Tibial artery (tissue), 4 donors: ENCODE measurements at regions not wholly inside any gene's neighbourhood (a gene's known extent, or its start where the extent isn't known, plus 50 kb on each side); places are given as distances from the start of the nearest gene placed in this dataset.

ENCODE experiments used
- DNase-seq, 2 donors: peaks; one replicate each; pipeline ENCODE4 v3.0.0-alpha.2; 2019
- H3K27ac ChIP-seq, 2 donors: fragments of 200-600 bp; sonication (generic) in 1 of 2; 1 replicate in 1 of 2; 2 replicates in 1 of 2; pipeline ENCODE4 v1.5.1; 2018 to 2019; ENCODE audit warnings: mild to moderate bottlenecking in 1 of 2
- H3K27me3 ChIP-seq, 2 donors: fragments of 200-600 bp; sonication (generic) in 1 of 2; one replicate each; pipeline versions ENCODE4 v1.5.1 to v1.6.0; 2016 to 2019
- H3K36me3 ChIP-seq, 3 donors: fragments of 200-600 bp; sonication (generic) in 2 of 3; one replicate each; pipeline ENCODE4 v1.5.1; 2016 to 2019; ENCODE audit warnings: mild to moderate bottlenecking in 2 of 3
- H3K4me1 ChIP-seq, 4 donors: fragments of 200-600 bp; sonication (generic) in 2 of 4; 1 replicate in 3 of 4; 2 replicates in 1 of 4; pipeline ENCODE4 v1.5.1; 2016 to 2019
- H3K4me3 ChIP-seq, 2 donors: fragments of 200-600 bp; sonication (generic) in 1 of 2; 1 replicate in 1 of 2; 2 replicates in 1 of 2; pipeline ENCODE4 v1.5.1; 2018 to 2019; ENCODE audit warnings: mild to moderate bottlenecking in 2 of 2
- H3K9me3 ChIP-seq, 3 donors: fragments of 200-600 bp; sonication (generic) in 1 of 3; one replicate each; pipeline ENCODE4 v1.5.1; 2016 to 2019
- intact Hi-C: fragments of 100-400 bp; cut with DNase I; formaldehyde crosslinking; loops from one replicate; pipeline ENCODE4 v1.15.0; 2023; ENCODE audit warnings: low total_unique reads
- TF ChIP-seq, protein P1 (sequence below), 2 experiments: fragments of 200-600 bp in 1 of 2; fragments of 450-650 bp in 1 of 2; IDR thresholded peaks; one replicate each; pipeline ENCODE4 v1.5.1; 2017 to 2019; ENCODE audit warnings: antibody characterized with exemption in 2 of 2, mild to moderate bottlenecking in 1 of 2, moderate library complexity in 1 of 2

DNA sequence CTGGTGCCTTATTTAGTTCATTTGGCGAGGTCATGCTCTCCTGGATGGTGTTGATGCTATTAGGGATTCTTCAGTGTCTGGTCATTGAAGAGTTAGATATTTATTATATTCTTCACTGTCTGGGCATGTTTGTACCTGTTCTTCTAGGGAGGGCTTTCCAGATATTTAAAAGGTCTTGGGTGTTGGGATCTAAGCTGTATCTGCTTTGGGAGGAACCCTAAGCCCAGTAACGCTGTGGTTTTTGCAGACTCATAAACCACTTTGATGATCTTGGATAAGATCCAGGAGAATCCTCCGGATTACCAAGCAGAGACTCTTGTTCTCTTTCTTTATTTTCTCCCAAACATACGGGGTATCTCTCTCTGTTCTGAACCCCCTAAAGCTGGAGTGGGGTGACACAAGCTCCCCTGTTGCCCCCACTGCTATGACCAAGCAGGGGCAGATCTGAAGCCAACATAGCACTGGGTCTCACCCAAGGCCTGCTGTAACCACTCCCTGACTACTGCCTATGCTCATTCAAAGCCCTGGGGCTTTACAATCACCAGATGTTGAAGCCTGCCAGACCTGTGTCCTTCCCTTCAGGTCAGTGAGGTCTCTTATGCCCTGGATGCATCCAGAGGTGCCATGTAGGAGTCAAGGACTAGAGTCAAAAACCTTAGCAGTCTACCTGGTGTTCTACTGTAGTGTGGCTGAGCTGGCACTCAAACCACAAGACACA is 187.6 kb downstream of the GUCY2F start:
- H3K36me3 ChIP-seq = no peaks in the 10 kb centered on the region
- H3K27ac ChIP-seq = no peak overlapping the region
- H3K27me3 ChIP-seq = no peaks in the 10 kb centered on the region
- H3K9me3 ChIP-seq = peaks cover 0 to 2% (median 0%) of the 10 kb centered on the region in 3 donors
- H3K4me3 ChIP-seq = no peak overlapping the region
- H3K4me1 ChIP-seq = no peaks in the 10 kb centered on the region
- intact Hi-C loops = no loop called here
- TF ChIP-seq, protein P1, sequence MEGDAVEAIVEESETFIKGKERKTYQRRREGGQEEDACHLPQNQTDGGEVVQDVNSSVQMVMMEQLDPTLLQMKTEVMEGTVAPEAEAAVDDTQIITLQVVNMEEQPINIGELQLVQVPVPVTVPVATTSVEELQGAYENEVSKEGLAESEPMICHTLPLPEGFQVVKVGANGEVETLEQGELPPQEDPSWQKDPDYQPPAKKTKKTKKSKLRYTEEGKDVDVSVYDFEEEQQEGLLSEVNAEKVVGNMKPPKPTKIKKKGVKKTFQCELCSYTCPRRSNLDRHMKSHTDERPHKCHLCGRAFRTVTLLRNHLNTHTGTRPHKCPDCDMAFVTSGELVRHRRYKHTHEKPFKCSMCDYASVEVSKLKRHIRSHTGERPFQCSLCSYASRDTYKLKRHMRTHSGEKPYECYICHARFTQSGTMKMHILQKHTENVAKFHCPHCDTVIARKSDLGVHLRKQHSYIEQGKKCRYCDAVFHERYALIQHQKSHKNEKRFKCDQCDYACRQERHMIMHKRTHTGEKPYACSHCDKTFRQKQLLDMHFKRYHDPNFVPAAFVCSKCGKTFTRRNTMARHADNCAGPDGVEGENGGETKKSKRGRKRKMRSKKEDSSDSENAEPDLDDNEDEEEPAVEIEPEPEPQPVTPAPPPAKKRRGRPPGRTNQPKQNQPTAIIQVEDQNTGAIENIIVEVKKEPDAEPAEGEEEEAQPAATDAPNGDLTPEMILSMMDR (IDR thresholded peaks at IDR 0.05) = no peak
- DNase-seq = no peak

DNA sequence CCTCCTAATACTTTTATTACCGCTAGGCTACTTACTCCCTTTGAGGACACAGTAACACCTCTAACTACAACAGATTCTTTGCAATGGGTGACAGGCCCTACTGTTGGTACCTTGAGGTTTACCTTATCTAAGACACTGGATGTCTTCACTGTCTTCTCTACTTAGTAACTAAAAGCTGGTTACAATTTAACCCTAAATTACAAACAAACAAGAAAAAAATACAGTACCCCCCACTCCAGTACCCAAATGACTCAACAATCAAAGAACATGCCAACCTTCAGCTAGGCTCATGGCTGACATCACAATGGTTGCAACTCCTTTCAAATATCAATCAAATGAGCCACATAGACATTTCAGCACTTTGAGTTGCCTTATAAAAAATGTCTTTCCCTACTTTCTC is 198.0 kb downstream of the GUCY2F start:
- no peak for DNase-seq
- TF ChIP-seq, protein P1 (IDR thresholded peaks at IDR 0.05) = no peak
- Histone ChIP-seq H3K27ac (no peak overlapping the region), H3K4me3 (no peak overlapping the region), H3K4me1 (no peaks in the 10 kb centered on the region), H3K27me3 (no peaks in the 10 kb centered on the region), H3K36me3 (no peaks in the 10 kb centered on the region), H3K9me3 (peaks cover 0 to under 1% (median 0%) of the 10 kb centered on the region in 3 donors)
- intact Hi-C loops = no loop called here

DNA sequence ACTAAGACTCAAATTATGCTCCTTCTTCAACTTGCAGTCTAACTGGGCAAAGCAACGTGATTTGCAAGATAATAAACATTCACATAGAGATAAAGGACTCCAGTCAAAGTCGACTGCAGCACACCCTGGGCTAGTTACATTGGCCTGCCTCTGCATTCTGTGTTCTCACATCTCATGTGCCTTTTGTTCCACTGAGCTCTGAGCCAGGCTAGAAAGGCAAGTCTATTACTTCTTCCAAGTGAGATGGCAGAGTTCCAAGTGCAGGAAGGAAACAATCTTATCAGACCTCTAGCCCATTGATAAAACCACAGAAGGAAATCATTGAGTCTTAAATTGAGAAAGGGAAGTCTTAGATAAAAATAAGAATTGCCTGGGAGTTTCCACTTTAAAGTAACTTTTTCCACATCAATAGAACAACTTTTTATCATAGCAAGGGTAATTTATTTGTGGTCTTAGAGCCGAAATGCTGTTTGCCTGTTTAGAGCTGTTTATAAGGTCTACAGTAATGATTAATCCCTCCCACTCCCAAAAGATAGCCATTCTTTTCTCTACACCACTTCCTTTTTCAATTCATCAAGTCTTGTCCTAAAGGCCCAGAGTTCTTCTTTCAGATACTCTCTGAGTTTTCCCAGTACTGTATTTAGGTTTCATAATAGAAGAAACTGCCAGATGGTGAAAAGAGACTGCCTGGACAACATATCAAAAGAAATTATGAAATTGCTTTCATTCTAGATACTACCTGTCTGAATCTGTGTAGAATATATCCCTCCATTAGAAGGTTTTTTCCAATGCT is 200.2 kb downstream of the GUCY2F start:
- no peaks in the 10 kb centered on the region for H3K27me3 ChIP-seq
- no peaks in the 10 kb centered on the region for H3K4me1 ChIP-seq
- no peak for DNase-seq
- no peaks in the 10 kb centered on the region for H3K36me3 ChIP-seq
- H3K4me3 ChIP-seq = no peak overlapping the region
- intact Hi-C loops = no loop called here
- no peak overlapping the region for H3K27ac ChIP-seq
- H3K9me3 ChIP-seq = no peaks in the 10 kb centered on the region
- TF ChIP-seq, protein P1 (IDR thresholded peaks at IDR 0.05) = no peak

DNA sequence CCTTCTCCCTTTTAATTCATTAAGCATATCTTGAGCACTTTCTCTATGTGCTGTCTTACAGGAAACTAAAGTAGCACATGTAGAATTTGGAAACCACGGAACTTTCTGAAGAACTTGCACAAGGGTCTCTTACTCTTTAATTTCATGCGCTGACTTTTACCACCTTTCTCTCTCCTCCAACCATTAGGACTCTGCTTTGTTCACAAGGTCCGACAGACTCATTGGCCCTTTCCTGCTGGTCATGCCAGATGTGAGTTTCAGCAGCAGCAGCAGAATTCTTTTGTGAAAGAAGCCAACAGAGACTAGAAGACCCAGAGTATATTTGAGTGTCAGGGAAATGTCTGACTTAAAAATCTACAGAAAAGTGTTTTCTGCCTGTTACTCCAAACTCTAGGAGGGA is 207.1 kb downstream of the GUCY2F start:
- Histone ChIP-seq H3K27ac (no peak overlapping the region), H3K27me3 (no peaks in the 10 kb centered on the region), H3K9me3 (no peaks in the 10 kb centered on the region), H3K4me1 (no peaks in the 10 kb centered on the region), H3K4me3 (no peak overlapping the region), H3K36me3 (no peaks in the 10 kb centered on the region)
- intact Hi-C loops = no loop called here
- TF ChIP-seq, protein P1 (IDR thresholded peaks at IDR 0.05) = no peak
- DNase-seq = no peak

DNA sequence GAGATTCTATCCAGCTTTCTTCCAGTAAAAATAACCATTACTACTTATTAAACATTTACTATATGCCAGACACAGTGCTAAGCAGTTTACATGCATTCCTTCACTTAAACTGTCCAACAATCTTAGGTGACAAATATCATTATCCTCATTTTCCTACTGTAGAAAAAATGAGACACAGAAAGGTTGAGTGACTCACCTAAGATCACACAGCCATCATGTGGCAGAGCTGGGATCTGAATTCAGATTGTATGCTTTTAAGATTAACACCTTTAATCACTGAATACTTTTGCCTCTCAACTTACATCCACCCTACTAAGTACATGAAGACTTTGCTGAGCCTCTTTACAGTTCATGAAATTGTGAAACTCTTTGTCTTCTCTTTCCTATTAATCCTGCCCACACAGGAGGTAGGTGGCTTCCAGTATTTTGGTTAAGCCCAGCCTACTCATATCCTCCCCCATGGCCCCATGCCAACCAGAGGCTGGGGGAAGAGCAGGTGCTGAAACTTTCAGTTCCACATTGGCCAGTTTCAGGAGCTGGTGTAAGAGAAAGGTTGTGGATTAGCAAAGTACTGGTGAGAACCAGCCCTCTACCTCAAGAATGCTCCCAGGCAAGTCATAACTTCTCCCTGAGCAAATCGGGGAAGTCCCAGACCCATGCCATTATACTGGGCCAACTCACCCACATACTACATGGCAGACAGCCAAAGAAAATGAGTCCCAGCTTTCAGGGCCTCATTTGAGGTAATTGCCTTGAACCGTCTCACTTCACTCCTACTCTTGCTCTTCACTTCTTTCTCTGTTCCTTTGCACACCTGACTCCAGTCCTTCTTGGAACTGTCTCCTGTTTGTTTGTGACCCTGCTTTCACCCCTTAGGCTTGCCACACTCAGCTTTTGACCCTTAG is 211.1 kb downstream of the GUCY2F start:
- H3K36me3 ChIP-seq = no peaks in the 10 kb centered on the region
- TF ChIP-seq, protein P1 (IDR thresholded peaks at IDR 0.05) = no peak
- no peak for DNase-seq
- intact Hi-C loops = no loop called here
- no peaks in the 10 kb centered on the region for H3K9me3 ChIP-seq
- no peaks in the 10 kb centered on the region for H3K4me1 ChIP-seq
- H3K27me3 ChIP-seq = no peaks in the 10 kb centered on the region
- no peak overlapping the region for H3K4me3 ChIP-seq
- H3K27ac ChIP-seq = no peak overlapping the region
